HG03060 (cell line): ENCODE measurements at regions not wholly inside any gene's neighbourhood (a gene's known extent, or its start where the extent isn't known, plus 50 kb on each side); places are given as distances from the start of the nearest gene placed in this dataset.

Source experiments
- ATAC-seq: cut with Tn5 transposase; IDR thresholded peaks from one replicate; pipeline ENCODE4 v1.9.1; 2021; ENCODE audit warnings: low read depth, moderate number of reproducible peaks; ENCODE audit not compliant: unreplicated experiment

DNA sequence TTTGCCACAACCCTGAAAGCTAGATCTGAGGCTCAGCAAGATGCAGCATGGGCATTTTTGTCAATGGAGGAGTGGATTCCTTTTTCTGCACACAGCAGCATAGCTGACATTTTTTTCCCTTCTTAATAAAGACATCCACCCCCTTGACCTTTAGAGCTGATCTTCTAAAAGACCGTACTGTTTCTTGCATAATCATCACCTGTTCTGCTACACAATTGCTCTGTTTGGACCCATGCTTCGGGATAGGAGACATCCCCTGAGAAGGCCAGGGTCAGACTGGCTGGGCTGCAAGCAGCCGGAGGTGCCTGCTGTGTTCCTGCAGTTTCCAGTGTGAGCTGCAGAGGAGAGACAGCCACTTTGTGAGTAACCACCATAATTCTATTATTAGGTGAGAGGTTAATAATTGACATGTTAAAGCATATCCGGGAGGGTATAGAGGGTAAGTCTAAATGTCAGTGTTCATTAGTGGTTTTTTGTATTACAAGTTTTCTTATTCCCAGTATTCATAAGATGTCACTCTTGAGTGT lies 108.5 kb upstream of the C1QTNF9B start:
- ATAC-seq: no peak

GRCh38 chr13:24006520-24007248 lies 109.4 kb upstream of the C1QTNF9B start:
- ATAC-seq: no peak

DNA sequence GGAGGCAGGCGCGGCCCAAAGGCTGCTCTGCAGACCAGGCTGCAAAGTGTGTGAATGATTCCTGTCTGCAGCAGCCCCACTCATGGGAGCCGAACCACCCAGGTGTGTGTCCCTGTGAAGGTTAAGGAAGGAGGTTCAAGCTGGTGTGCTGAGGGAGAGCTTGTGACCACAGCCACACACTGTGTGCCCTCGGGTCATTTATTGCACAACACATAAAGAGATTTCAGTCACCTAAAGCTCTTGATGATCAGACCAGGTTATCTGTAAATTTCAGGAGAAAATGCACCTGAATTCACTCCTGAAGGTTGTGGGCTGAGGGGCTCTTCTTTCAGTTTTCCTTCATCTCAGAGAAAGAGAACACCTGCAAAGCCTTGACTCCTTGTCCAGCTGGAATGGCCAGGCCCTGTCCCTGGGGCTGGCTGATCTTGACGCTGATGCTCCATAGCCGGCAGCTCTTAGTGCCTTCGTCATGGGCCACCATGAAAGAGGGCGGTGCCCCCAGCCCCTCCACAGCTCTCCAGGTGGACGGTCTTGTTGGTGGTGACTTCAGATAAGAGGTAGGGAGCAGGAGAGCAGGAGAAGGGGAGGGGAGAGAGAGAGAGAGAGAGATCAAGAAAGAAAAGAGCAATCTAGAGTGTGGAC lies 110.8 kb upstream of the C1QTNF9B start:
- no peak for ATAC-seq

DNA sequence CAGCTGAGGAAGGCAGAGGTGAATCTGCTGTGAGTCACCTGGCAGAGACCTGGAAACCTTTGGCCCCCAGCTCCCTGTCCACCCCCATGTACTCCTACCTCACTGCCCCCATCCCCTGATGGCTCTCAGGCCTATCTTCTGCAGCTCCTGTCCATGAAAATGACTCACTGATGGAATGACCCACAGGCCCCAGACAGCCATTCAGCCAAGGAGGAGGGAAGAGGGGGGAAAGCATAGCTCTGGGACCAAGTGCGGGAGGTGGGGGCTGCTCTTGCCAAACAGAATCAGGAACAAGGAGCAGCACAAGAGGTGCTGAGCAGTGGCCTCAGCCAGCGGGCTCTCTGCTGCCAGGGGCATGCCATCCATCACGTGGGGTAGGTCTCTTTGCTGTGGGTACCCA lies 111.4 kb upstream of the C1QTNF9B start:
- ATAC-seq: no peak

DNA sequence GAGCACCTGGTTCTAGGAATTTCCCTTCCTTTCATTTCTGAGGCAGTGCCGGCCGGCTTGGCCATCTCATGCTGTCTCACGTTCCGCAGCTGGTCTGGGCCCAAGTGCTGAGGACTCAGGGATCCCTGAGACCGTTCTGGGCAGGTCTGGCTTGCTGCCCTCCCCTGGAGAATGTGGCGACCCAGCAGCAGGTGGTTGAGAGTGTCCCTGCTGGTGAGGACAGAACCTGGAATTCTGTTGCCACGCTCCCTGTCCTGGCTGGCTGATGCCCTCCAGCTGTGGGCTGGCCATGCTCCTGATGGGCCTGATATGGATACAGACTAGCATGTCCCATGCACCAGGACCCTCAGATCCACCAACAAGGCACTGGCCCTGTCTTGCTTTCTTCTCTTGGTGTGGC lies 114.0 kb upstream of the C1QTNF9B start:
- ATAC-seq: no peak

- no peak for ATAC-seq
Measured at GRCh38 chr13:24012648-24013047, 115.3 kb upstream of the C1QTNF9B start.

GRCh38 chr13:24013189-24013588 lies 115.9 kb upstream of the C1QTNF9B start:
- ATAC-seq: no peak

- ATAC-seq: no peak
Measured at GRCh38 chr13:24016046-24016445, 118.7 kb upstream of the C1QTNF9B start.

DNA sequence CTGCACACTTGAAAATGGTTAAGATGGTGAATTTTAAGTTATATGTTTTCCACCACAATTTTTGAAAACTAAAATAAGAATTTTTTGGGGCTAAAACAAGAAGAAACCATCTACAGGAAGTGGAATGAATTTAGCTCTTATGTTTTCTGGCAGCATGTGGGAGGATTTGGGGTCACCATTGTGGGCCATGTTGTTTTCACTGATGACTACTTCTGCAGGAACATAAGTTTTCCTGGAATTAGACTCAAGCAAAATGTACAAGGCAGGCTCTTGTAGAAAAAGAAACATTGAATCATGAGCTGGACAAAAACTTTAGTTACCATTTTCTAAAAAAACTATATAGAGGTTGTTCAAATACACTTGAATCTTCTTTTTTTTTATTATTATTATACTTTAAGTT lies 125.3 kb upstream of the C1QTNF9B start:
- no peak for ATAC-seq

DNA sequence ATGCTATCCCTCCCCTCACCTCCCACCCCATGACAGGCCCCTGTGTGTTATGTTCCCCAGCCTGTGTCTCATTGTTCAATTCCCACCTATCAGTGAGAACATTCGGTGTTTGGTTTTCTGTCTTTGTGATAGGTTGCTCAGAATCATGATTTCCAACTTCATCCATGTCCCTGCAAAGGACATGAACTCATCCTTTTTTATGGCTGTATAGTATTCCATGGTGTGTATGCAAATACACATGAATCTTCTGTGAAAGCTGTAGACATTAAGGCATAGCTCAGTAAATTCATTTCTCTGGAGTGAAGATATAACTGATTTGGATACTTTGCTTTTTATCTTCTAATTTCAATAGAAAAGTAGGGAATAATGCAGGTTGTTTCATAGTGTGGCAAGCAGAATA lies 125.8 kb upstream of the C1QTNF9B start:
- ATAC-seq: no peak

- no peak for ATAC-seq
Measured at GRCh38 chr13:24027494-24027893, 130.2 kb upstream of the C1QTNF9B start.

GRCh38 chr13:24032252-24032651 lies 128.3 kb upstream of the SPATA13 start:
- ATAC-seq: no peak

DNA sequence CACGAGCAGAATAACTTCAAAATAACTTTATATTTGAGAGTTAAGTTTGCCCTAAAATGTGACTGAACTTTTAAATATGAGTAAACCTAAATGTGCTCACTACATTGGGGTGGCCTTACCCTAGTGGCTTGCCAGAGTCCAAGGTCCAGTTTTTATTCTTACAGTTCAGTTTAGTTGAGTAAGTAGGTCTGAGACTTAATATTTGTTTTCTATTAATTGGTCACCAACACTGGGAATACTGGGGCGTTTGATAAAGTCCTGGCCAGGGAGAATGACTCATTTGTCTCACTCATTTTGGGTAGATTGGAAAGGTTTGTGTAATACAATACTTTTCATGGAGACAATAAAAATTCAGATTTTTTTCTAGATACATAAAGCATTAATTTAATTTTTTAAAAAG lies 127.8 kb upstream of the SPATA13 start:
- ATAC-seq: no peak

GRCh38 chr13:24033527-24034302 lies 126.8 kb upstream of the SPATA13 start:
- no peak for ATAC-seq

GRCh38 chr13:24035411-24035810 lies 125.1 kb upstream of the SPATA13 start:
- no peak for ATAC-seq

GRCh38 chr13:24036115-24036514 lies 124.4 kb upstream of the SPATA13 start:
- ATAC-seq: no peak

DNA sequence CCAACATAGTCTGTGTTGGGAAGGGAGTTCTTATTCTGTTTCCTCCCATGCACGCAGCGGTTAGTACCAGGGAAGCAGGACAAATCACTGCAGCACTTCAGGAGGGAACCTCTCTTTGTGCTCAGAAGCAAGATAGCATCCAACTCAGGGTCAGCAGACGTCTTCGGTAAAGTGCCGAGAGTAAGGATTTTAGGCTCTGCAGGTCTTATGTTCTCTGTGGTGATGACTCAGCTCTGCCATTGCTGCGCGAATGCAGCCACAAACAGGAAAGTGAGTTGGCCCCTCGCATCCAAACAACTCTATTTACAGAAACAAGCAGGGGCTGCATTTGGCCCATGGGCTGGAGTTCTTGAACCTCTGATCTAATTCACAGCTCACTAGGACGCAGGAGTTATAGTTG lies 122.1 kb upstream of the SPATA13 start:
- ATAC-seq: no peak

DNA sequence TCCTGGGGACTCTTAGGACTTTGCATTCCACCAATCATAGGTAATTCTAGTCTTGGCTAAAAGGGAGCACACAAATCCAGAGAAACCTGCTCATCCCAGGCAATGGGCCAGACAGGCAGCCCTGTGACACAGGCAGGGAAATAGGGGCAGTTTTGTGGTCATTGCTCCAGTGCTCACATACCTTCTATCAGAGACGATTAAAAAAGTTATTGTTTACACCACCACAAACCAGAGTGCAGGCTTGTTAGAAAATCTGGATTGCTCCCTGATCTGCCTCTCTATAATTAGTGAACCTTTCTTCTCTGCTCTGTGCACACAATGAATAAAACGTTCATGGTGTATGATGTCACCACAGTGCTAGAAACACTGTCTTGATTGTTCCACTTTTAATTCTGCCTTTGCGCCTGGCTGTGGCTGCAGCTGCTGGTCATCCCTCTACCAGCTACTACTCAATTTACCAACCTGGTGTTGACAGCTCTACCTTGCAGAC lies 121.6 kb upstream of the SPATA13 start:
- ATAC-seq: no peak

- ATAC-seq: peak; percentile 47
Measured at GRCh38 chr13:24039621-24040475, 120.7 kb upstream of the SPATA13 start.

GRCh38 chr13:24040835-24041234 lies 119.7 kb upstream of the SPATA13 start:
- no peak for ATAC-seq
